ENCODE measurements at regions not wholly inside any gene's neighbourhood (a gene's known extent, or its start where the extent isn't known, plus 50 kb on each side); places are given as distances from the start of the nearest gene placed in this dataset.

GRCh38 chr2:214674278-214674677 is 135.2 kb downstream of the BARD1 start:
- Mint-ChIP-seq H3K9me3 (no peaks in the 10 kb centered on the region), H3K27me3 (no peaks in the 10 kb centered on the region), H3K4me3 (no peak overlapping the region), H3K27ac (no peak overlapping the region), H3K4me1 (no peaks in the 10 kb centered on the region)
- ATAC-seq (no peak), DNase-seq (no peak)

GRCh38 chr2:214671319-214671885 is 138.1 kb downstream of the BARD1 start:
- DNase-seq (no peak), ATAC-seq (no peak)
- Mint-ChIP-seq H3K9me3 (peaks cover 0 to 6% of the 10 kb centered on the region in 2 donors), H3K27me3 (no peaks in the 10 kb centered on the region), H3K27ac (peak overlapping the region in 1 of 2 donors; percentile 4), H3K4me3 (no peak overlapping the region), H3K4me1 (no peaks in the 10 kb centered on the region)

- Mint-ChIP-seq H3K27ac (no peak overlapping the region), H3K9me3 (peaks cover 14 to 15% of the 10 kb centered on the region in 2 donors), H3K4me1 (peaks cover 13% of the 10 kb centered on the region), H3K4me3 (no peak overlapping the region), H3K27me3 (peaks cover 8% of the 10 kb centered on the region)
- DNase-seq (no peak), ATAC-seq (no peak)
These were observed 157.0 kb downstream of the BARD1 start for GRCh38 chr2:214652473-214652872.

GRCh38 chr2:214651451-214651850 is 158.0 kb downstream of the BARD1 start:
- H3K4me1 Mint-ChIP-seq: peaks cover 13% of the 10 kb centered on the region
- peaks cover 6% of the 10 kb centered on the region in 2 donors for H3K9me3 Mint-ChIP-seq
- DNase-seq (no peak), ATAC-seq (no peak)
- H3K27me3 Mint-ChIP-seq: peaks cover 8% of the 10 kb centered on the region
- no peak overlapping the region for H3K27ac Mint-ChIP-seq
- H3K4me3 Mint-ChIP-seq: no peak overlapping the region

GRCh38 chr2:214649440-214650205 is 159.9 kb downstream of the BARD1 start:
- H3K4me1 Mint-ChIP-seq: peaks cover 13% of the 10 kb centered on the region
- DNase-seq (no peak), ATAC-seq (no peak)

GRCh38 chr2:214648520-214648919 is 161.0 kb downstream of the BARD1 start:
- Mint-ChIP-seq H3K4me1 (peaks cover 13% of the 10 kb centered on the region), H3K27me3 (peaks cover 16% of the 10 kb centered on the region), H3K4me3 (no peak overlapping the region), H3K27ac (no peak overlapping the region), H3K9me3 (no peaks in the 10 kb centered on the region)
- DNase-seq: no peak
- ATAC-seq: peak; percentile 54

More at GRCh38 chr2:214649440-214650205, 159.9 kb downstream of the BARD1 start:
- Mint-ChIP-seq H3K27me3 (peaks cover 16% of the 10 kb centered on the region), H3K27ac (no peak overlapping the region), H3K4me3 (no peak overlapping the region), H3K9me3 (no peaks in the 10 kb centered on the region)

- Mint-ChIP-seq H3K27ac (no peak overlapping the region), H3K4me3 (no peak overlapping the region), H3K9me3 (peaks cover 0 to 6% of the 10 kb centered on the region in 2 donors), H3K4me1 (no peaks in the 10 kb centered on the region), H3K27me3 (peaks cover 7% of the 10 kb centered on the region)
- DNase-seq (no peak), ATAC-seq (no peak)
These were observed 178.1 kb downstream of the BARD1 start for GRCh38 chr2:214631406-214631805.

GRCh38 chr2:214630402-214631045 is 179.0 kb downstream of the BARD1 start:
- peaks cover 0 to 6% of the 10 kb centered on the region in 2 donors for H3K9me3 Mint-ChIP-seq
- DNase-seq (no peak), ATAC-seq (no peak)
- no peak overlapping the region for H3K27ac Mint-ChIP-seq
- H3K4me1 Mint-ChIP-seq: no peaks in the 10 kb centered on the region
- no peak overlapping the region for H3K4me3 Mint-ChIP-seq
- peaks cover 7% of the 10 kb centered on the region for H3K27me3 Mint-ChIP-seq

GRCh38 chr2:214629875-214630274 is 179.6 kb downstream of the BARD1 start:
- Mint-ChIP-seq H3K4me1 (no peaks in the 10 kb centered on the region), H3K27me3 (peaks cover 7% of the 10 kb centered on the region)
- ATAC-seq: no peak

More at GRCh38 chr2:214629875-214630274, 179.6 kb downstream of the BARD1 start:
- Mint-ChIP-seq H3K4me3 (no peak overlapping the region), H3K27ac (no peak overlapping the region), H3K9me3 (no peaks in the 10 kb centered on the region)
- no peak for DNase-seq
